Astrocyte (in vitro differentiated cells and primary cell): ENCODE measurements at regions not wholly inside any gene's neighbourhood (a gene's known extent, or its start where the extent isn't known, plus 50 kb on each side); places are given as distances from the start of the nearest gene placed in this dataset.
A peak's percentile ranks its signal among the peaks of the same experiment; 100 is the strongest.

Source experiments
- DNase-seq: peaks from one replicate; pipeline ENCODE4 v3.0.0-alpha.2; 2010; ENCODE audit warnings: low read depth
- FAIRE-seq: peaks from 2 replicates; lab custom pipeline; 2011; peaks lifted over from hg19 to GRCh38; lab: Jason Lieb, UNC
- H2AFZ ChIP-seq: 2 replicates; pipeline ENCODE4 v1.6.0; 2012; ENCODE audit warnings: low read depth, low read length, inconsistent platforms
- H3K27ac ChIP-seq: 2 replicates; pipeline ENCODE4 v1.5.1; 2011; ENCODE audit warnings: low read depth, low read length, inconsistent platforms
- H3K27me3 ChIP-seq: 2 replicates; pipeline ENCODE4 v1.6.0; 2011; ENCODE audit warnings: low read length, inconsistent platforms; ENCODE audit not compliant: insufficient read depth
- H3K36me3 ChIP-seq: 2 replicates; pipeline ENCODE4 v1.5.1; 2011; ENCODE audit warnings: low read length, inconsistent platforms; ENCODE audit not compliant: insufficient read depth
- H3K4me1 ChIP-seq: 2 replicates; pipeline ENCODE4 v1.5.1; 2011; ENCODE audit warnings: low read length, inconsistent platforms; ENCODE audit not compliant: insufficient read depth
- H3K4me2 ChIP-seq: 2 replicates; pipeline ENCODE4 v1.6.0; 2012; ENCODE audit warnings: low read length, inconsistent platforms
- H3K4me3 ChIP-seq: 2 replicates; pipeline ENCODE4 v1.5.1; 2011; ENCODE audit warnings: low read depth, mild to moderate bottlenecking, low read length, inconsistent platforms; ENCODE audit not compliant: insufficient read depth
- H3K79me2 ChIP-seq: 2 replicates; pipeline ENCODE4 v1.6.0; 2012; ENCODE audit warnings: mild to moderate bottlenecking, low read length, inconsistent platforms; ENCODE audit not compliant: insufficient read depth
- H3K9ac ChIP-seq: 2 replicates; pipeline ENCODE4 v1.6.0; 2012; ENCODE audit warnings: mild to moderate bottlenecking, low read length, inconsistent platforms
- H3K9me3 ChIP-seq: 2 replicates; pipeline ENCODE4 v1.5.1; 2012; ENCODE audit warnings: low read depth, mild to moderate bottlenecking, low read length, inconsistent platforms; ENCODE audit not compliant: insufficient read depth
- H4K20me1 ChIP-seq: 2 replicates; pipeline ENCODE4 v1.6.0; 2012; ENCODE audit warnings: low read length, inconsistent platforms; ENCODE audit not compliant: insufficient read depth
- H3K27ac Mint-ChIP-seq: one replicate; pipeline ENCODE4 v1.8.0; 2021; ENCODE audit warnings: mild to moderate bottlenecking, mixed read lengths; ENCODE audit not compliant: unreplicated experiment
- H3K27me3 Mint-ChIP-seq: one replicate; pipeline ENCODE4 v1.8.0; 2021; ENCODE audit warnings: low read depth, mixed read lengths; ENCODE audit not compliant: unreplicated experiment
- H3K36me3 Mint-ChIP-seq: one replicate; pipeline ENCODE4 v1.8.0; 2021; ENCODE audit warnings: low read depth, mixed read lengths; ENCODE audit not compliant: unreplicated experiment
- H3K4me1 Mint-ChIP-seq: one replicate; pipeline ENCODE4 v1.8.0; 2021; ENCODE audit warnings: low read depth, mixed read lengths; ENCODE audit not compliant: unreplicated experiment
- H3K4me3 Mint-ChIP-seq: one replicate; pipeline ENCODE4 v1.8.0; 2021; ENCODE audit warnings: mild to moderate bottlenecking, moderate library complexity, mixed read lengths; ENCODE audit not compliant: unreplicated experiment
- H3K9me3 Mint-ChIP-seq: one replicate; pipeline ENCODE4 v1.8.0; 2021; ENCODE audit warnings: mild to moderate bottlenecking, mixed read lengths; ENCODE audit not compliant: unreplicated experiment
- EZH2 ChIP-seq: IDR thresholded peaks from 2 replicates; pipeline ENCODE4 v1.6.1; 2012; ENCODE audit warnings: mild to moderate bottlenecking, low read length, inconsistent platforms; ENCODE audit not compliant: insufficient read depth
- TF ChIP-seq, protein P1 (sequence below): IDR thresholded peaks from 2 replicates; pipeline ENCODE4 v1.5.1; 2011; ENCODE audit warnings: low read depth, mild to moderate bottlenecking, inconsistent platforms, low read length, moderate library complexity; ENCODE audit not compliant: insufficient read depth

DNA sequence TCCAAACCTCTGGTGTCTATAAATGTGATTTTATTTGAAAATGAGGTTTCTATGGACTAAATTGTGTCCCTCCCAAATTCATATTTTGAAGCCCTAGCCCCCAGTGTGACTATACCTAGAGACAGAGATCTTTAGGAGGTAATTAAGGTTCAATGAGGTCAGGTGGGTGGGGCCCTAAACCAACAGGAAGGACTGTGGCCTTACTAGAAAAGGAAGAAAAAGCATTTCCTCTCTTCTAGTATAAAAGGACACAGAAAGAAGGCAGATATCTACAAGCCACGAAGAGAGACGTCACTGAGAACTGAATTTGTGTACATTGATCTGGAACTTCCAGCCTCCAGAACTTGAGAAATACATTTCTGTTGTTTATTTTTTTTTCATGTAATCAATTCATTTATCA is 123.1 kb upstream of the RUNX1 start:
- Histone ChIP-seq H3K27ac (no peak overlapping the region), H3K4me3 (no peak overlapping the region), H3K4me2 (no peak overlapping the region), H2AFZ (no peak overlapping the region), H3K9me3 (peaks cover 3% of the 10 kb centered on the region), H3K27me3 (no peaks in the 10 kb centered on the region), H3K9ac (no peak overlapping the region), H3K79me2 (no peaks in the 10 kb centered on the region), H3K4me1 (no peaks in the 10 kb centered on the region), H4K20me1 (no peaks in the 10 kb centered on the region), H3K36me3 (no peaks in the 10 kb centered on the region)
- H3K27me3 Mint-ChIP-seq, result peaks cover 2% of the 10 kb centered on the region
- H3K4me1 Mint-ChIP-seq, result peaks cover 9% of the 10 kb centered on the region
- DNase-seq, result no peak
- no peaks in the 10 kb centered on the region for H3K9me3 Mint-ChIP-seq
- TF ChIP-seq, protein P1, sequence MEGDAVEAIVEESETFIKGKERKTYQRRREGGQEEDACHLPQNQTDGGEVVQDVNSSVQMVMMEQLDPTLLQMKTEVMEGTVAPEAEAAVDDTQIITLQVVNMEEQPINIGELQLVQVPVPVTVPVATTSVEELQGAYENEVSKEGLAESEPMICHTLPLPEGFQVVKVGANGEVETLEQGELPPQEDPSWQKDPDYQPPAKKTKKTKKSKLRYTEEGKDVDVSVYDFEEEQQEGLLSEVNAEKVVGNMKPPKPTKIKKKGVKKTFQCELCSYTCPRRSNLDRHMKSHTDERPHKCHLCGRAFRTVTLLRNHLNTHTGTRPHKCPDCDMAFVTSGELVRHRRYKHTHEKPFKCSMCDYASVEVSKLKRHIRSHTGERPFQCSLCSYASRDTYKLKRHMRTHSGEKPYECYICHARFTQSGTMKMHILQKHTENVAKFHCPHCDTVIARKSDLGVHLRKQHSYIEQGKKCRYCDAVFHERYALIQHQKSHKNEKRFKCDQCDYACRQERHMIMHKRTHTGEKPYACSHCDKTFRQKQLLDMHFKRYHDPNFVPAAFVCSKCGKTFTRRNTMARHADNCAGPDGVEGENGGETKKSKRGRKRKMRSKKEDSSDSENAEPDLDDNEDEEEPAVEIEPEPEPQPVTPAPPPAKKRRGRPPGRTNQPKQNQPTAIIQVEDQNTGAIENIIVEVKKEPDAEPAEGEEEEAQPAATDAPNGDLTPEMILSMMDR, result no peak
- no peak for TF ChIP-seq EZH2
- peaks cover 2% of the 10 kb centered on the region for H3K36me3 Mint-ChIP-seq
- H3K27ac Mint-ChIP-seq, result no peak overlapping the region
- FAIRE-seq, result no peak
- H3K4me3 Mint-ChIP-seq, result no peak overlapping the region

GRCh38 chr21:35171385-35171784 is 122.3 kb upstream of the RUNX1 start:
- Histone ChIP-seq H3K27me3 (no peaks in the 10 kb centered on the region), H2AFZ (peak overlapping the region; percentile 16), H3K4me1 (no peaks in the 10 kb centered on the region), H3K79me2 (no peaks in the 10 kb centered on the region), H3K4me3 (no peak overlapping the region), H3K4me2 (no peak overlapping the region), H3K9ac (no peak overlapping the region), H3K36me3 (no peaks in the 10 kb centered on the region), H4K20me1 (no peaks in the 10 kb centered on the region), H3K27ac (no peak overlapping the region), H3K9me3 (peaks cover 3% of the 10 kb centered on the region)
- DNase-seq (no peak), FAIRE-seq (no peak)
- H3K27ac Mint-ChIP-seq, result no peak overlapping the region
- TF ChIP-seq EZH2, result no peak
- TF ChIP-seq, protein P1, result no peak
- H3K27me3 Mint-ChIP-seq, result peaks cover 6% of the 10 kb centered on the region
- peaks cover 9% of the 10 kb centered on the region for H3K4me1 Mint-ChIP-seq
- H3K4me3 Mint-ChIP-seq, result no peak overlapping the region
- H3K36me3 Mint-ChIP-seq, result peaks cover 2% of the 10 kb centered on the region
- no peaks in the 10 kb centered on the region for H3K9me3 Mint-ChIP-seq

GRCh38 chr21:35170818-35171217 is 121.7 kb upstream of the RUNX1 start:
- Histone ChIP-seq H3K79me2 (no peaks in the 10 kb centered on the region), H3K9me3 (peaks cover 3% of the 10 kb centered on the region), H3K36me3 (no peaks in the 10 kb centered on the region), H3K9ac (no peak overlapping the region), H3K27me3 (no peaks in the 10 kb centered on the region), H4K20me1 (no peaks in the 10 kb centered on the region), H3K4me2 (no peak overlapping the region), H3K4me1 (no peaks in the 10 kb centered on the region), H3K27ac (no peak overlapping the region), H2AFZ (no peak overlapping the region), H3K4me3 (no peak overlapping the region)
- TF ChIP-seq, protein P1, result no peak
- no peak for TF ChIP-seq EZH2
- Mint-ChIP-seq H3K4me1 (peaks cover 9% of the 10 kb centered on the region), H3K27me3 (peaks cover 6% of the 10 kb centered on the region), H3K4me3 (no peak overlapping the region), H3K27ac (no peak overlapping the region), H3K36me3 (peaks cover 2% of the 10 kb centered on the region), H3K9me3 (peaks cover under 1% of the 10 kb centered on the region)
- no peak for DNase-seq
- no peak for FAIRE-seq
